ENCODE measurements at regions not wholly inside any gene's neighbourhood (a gene's known extent, or its start where the extent isn't known, plus 50 kb on each side); places are given as distances from the start of the nearest gene placed in this dataset.

- no peak overlapping the region for H3K18ac ChIP-seq (ENCODE audit: extremely low read depth, low read length)
- H3K23me2 ChIP-seq (ENCODE audit: low read depth, low read length): peaks cover 13% of the 10 kb centered on the region; the same call in 1 of the 2 replicates
- H2BK20ac ChIP-seq (ENCODE audit: low read length): no peak overlapping the region
- H2AK5ac ChIP-seq (ENCODE audit: low read depth, low read length): no peak overlapping the region
- H3K9ac ChIP-seq (replicated peaks in 1 of 4; ENCODE audit: extremely low read depth in 1 of 4, low read depth in 3 of 4, low read length in 3 of 4): no peak overlapping the region
- POLR2A ChIA-PET (ENCODE audit: partially characterized antibody): interaction anchor here (0.9 kb wide), 1 partner anchor 16 kb away, joined by 3 read pairs; no protein-coding TSS in a partner anchor
- WGBS, 2 experiments (ENCODE audit: extremely low coverage in 1 of 2, insufficient coverage in 1 of 2, insufficient read length in 1 of 2, insufficient replicate concordance in 2 of 2, low coverage in 1 of 2, low lambda C conversion rate in 2 of 2, missing lambda C conversion rate in 1 of 2): 81% methylated on average over 12 of the region's 13 CpGs; no CpG with 5 or more reads in 1 of the 2 experiments
- H3K36me3 ChIP-seq (ENCODE audit: control insufficient read depth in 2 of 4, insufficient read depth in 4 of 4, low read length in 3 of 4): no peaks in the 10 kb centered on the region; a peak in 1 of 8 replicates
- no peak overlapping the region for H3K23ac ChIP-seq (ENCODE audit: insufficient read length)
- no peaks in the 10 kb centered on the region for H3K79me1 ChIP-seq (ENCODE audit: low read depth, low read length)
- CTCF ChIA-PET (ENCODE audit: partially characterized antibody): interaction anchor here (0.6 to 1.4 kb wide), 6 partner anchors 8 to 35 kb away, joined by 3 to 4 read pairs (median 3); no protein-coding TSS in a partner anchor
- no peak overlapping the region for H3K4me2 ChIP-seq (ENCODE audit: insufficient read depth in 1 of 2, low read depth in 2 of 2, low read length in 2 of 2)
- no peak overlapping the region for H2BK120ac ChIP-seq (replicated peaks; ENCODE audit: low read depth, low read length)
- no peak for DNase-seq (ENCODE audit: low read depth in 1 of 2, low spot score in 2 of 2)
- no peak overlapping the region for H2BK15ac ChIP-seq (ENCODE audit: low read length)
- H4K91ac ChIP-seq (replicated peaks; ENCODE audit: insufficient read length, low read length): no peak overlapping the region
- H2BK5ac ChIP-seq (ENCODE audit: low read depth, low read length): no peak overlapping the region
- FAIRE-seq: no peak
- H3K4ac ChIP-seq (replicated peaks; ENCODE audit: insufficient read length, low read depth, low read length): no peak overlapping the region
- H3K14ac ChIP-seq (ENCODE audit: insufficient read length): no peak overlapping the region
- H4K8ac ChIP-seq (ENCODE audit: extremely low read depth, insufficient read depth, low read length): no peak overlapping the region
- H2BK12ac ChIP-seq (ENCODE audit: low read depth, low read length): no peak overlapping the region
- peaks cover 0 to 3% (median under 1%) of the 10 kb centered on the region in 4 experiments; a peak in 2 of 7 replicates for H3K4me1 ChIP-seq (replicated peaks in 1 of 4; ENCODE audit: control insufficient read depth in 3 of 4, insufficient read depth in 4 of 4, low read length in 3 of 4)
- H3K79me2 ChIP-seq (ENCODE audit: control insufficient read depth in 1 of 2, insufficient read depth in 2 of 2, low read length in 2 of 2): no peaks in the 10 kb centered on the region
- H3K27ac ChIP-seq (ENCODE audit: low read depth, low read length): no peak overlapping the region
- H3K9me3 ChIP-seq (ENCODE audit: insufficient read depth in 2 of 2, low read depth in 1 of 2, low read length in 1 of 2): peaks cover 0 to 5% of the 10 kb centered on the region in 2 experiments; a peak in 1 of 4 replicates
- no peak overlapping the region for H2AFZ ChIP-seq (ENCODE audit: low read length)
- no peaks in the 10 kb centered on the region; a peak in 1 of 7 replicates for H3K27me3 ChIP-seq (replicated peaks in 1 of 4; ENCODE audit: control insufficient read depth in 3 of 4, extremely low read depth in 1 of 4, insufficient read depth in 3 of 4, low read length in 3 of 4)
- no peak overlapping the region for H4K5ac ChIP-seq (ENCODE audit: insufficient read length, low read depth, low read length)
- H3K4me3 ChIP-seq (ENCODE audit: extremely low read depth in 1 of 4, insufficient read depth in 2 of 4, low read depth in 3 of 4, low read length in 4 of 4): no peak overlapping the region
- no peak overlapping the region for H3K56ac ChIP-seq (replicated peaks; ENCODE audit: insufficient read length, low read depth, low read length)
- H4K20me1 ChIP-seq (replicated peaks in 1 of 2; ENCODE audit: control insufficient read depth in 1 of 2, insufficient read depth in 2 of 2, low read length in 2 of 2): peaks cover 0 to 8% of the 10 kb centered on the region in 2 experiments
- TF ChIP-seq CTCF (IDR thresholded peaks at IDR 0.05; ENCODE audit: control extremely low read depth in 1 of 3, insufficient read depth in 1 of 3, low read depth in 1 of 3, low read length in 3 of 3): no peak
- no peak for TF ChIP-seq MAFK (IDR thresholded peaks at IDR 0.05; ENCODE audit: low read depth, low read length)
- no peak for TF ChIP-seq TAF1 (IDR thresholded peaks at IDR 0.05; ENCODE audit: low read depth, low read length)
- no peak for TF ChIP-seq TEAD4 (IDR thresholded peaks at IDR 0.05; ENCODE audit: low read depth, low read length)
- no peak for TF ChIP-seq CHD1 (IDR thresholded peaks at IDR 0.05; ENCODE audit: low read depth, low read length)
- TF ChIP-seq JUND (IDR thresholded peaks at IDR 0.05; ENCODE audit: low read length): no peak
- TF ChIP-seq HDAC2 (IDR thresholded peaks at IDR 0.05; ENCODE audit: borderline replicate concordance in 1 of 2, low read depth in 2 of 2, low read length in 2 of 2): no peak
- TF ChIP-seq RFX5 (IDR thresholded peaks at IDR 0.05; ENCODE audit: borderline replicate concordance, low read depth, low read length): no peak
- TF ChIP-seq CBX5 (IDR thresholded peaks at IDR 0.05; ENCODE audit: low read depth, low read length): no peak
- no peak for TF ChIP-seq BACH1 (IDR thresholded peaks at IDR 0.05; ENCODE audit: low read length)
Measured at GRCh38 chr11:70024036-70024772, 53.9 kb upstream of the ANO1 start.
